CD4-positive, alpha-beta T cell treated with Interleukin-21 for 1 hour (primary cell): ENCODE measurements at regions not wholly inside any gene's neighbourhood (a gene's known extent, or its start where the extent isn't known, plus 50 kb on each side); places are given as distances from the start of the nearest gene placed in this dataset.
"Not testable (repeated sequence)": the region's sequence is repeated elsewhere in the genome, so short reads cannot be mapped to it uniquely, and the experiment has no call there.

Source experiments
- DNase-seq: peaks from one replicate; pipeline ENCODE4 v3.0.0-alpha.2; 2020

- DNase-seq: no peak
These were observed 1234.4 kb downstream of the SUCLG1 start for GRCh38 chr2:83224591-83225200.

GRCh38 chr2:83221258-83221657 lies 1237.8 kb downstream of the SUCLG1 start:
- DNase-seq: no peak

- DNase-seq: no peak
These were observed 1241.2 kb downstream of the SUCLG1 start for GRCh38 chr2:83217854-83218253.

- no peak for DNase-seq
These were observed 1262.9 kb downstream of the SUCLG1 start for GRCh38 chr2:83196225-83196624.

- DNase-seq: no peak
These were observed 1267.8 kb downstream of the SUCLG1 start for GRCh38 chr2:83191316-83191715.

GRCh38 chr2:83186105-83186760 lies 1272.8 kb downstream of the SUCLG1 start:
- no peak for DNase-seq

- DNase-seq: not testable (repeated sequence)
These were observed 1278.1 kb downstream of the SUCLG1 start for GRCh38 chr2:83180862-83181530.

- DNase-seq: no peak
These were observed 1282.5 kb downstream of the SUCLG1 start for GRCh38 chr2:83176539-83176938.

GRCh38 chr2:83172841-83173240 lies 1286.2 kb downstream of the SUCLG1 start:
- no peak for DNase-seq

- no peak for DNase-seq
These were observed 1290.7 kb downstream of the SUCLG1 start for GRCh38 chr2:83168377-83168776.

GRCh38 chr2:83162421-83162820 lies 1296.7 kb downstream of the SUCLG1 start:
- no peak for DNase-seq

GRCh38 chr2:83160571-83160970 lies 1298.5 kb downstream of the SUCLG1 start:
- no peak for DNase-seq

GRCh38 chr2:83155826-83156225 lies 1303.3 kb downstream of the SUCLG1 start:
- no peak for DNase-seq

GRCh38 chr2:83143946-83144345 lies 1315.1 kb downstream of the SUCLG1 start:
- no peak for DNase-seq

GRCh38 chr2:83142934-83143333 lies 1316.1 kb downstream of the SUCLG1 start:
- DNase-seq: no peak

- no peak for DNase-seq
These were observed 1343.5 kb downstream of the SUCLG1 start for GRCh38 chr2:83115606-83116005.

- DNase-seq: no peak
These were observed 1343.9 kb downstream of the SUCLG1 start for GRCh38 chr2:83115155-83115554.

GRCh38 chr2:83113953-83114352 lies 1345.1 kb downstream of the SUCLG1 start:
- DNase-seq: no peak

GRCh38 chr2:83112858-83113257 lies 1346.2 kb downstream of the SUCLG1 start:
- DNase-seq: no peak

GRCh38 chr2:83109284-83109683 lies 1349.8 kb downstream of the SUCLG1 start:
- DNase-seq: no peak

GRCh38 chr2:83106853-83107252 lies 1352.2 kb downstream of the SUCLG1 start:
- no peak for DNase-seq

GRCh38 chr2:83104202-83104601 lies 1354.9 kb downstream of the SUCLG1 start:
- DNase-seq: no peak

GRCh38 chr2:83103613-83104012 lies 1355.5 kb downstream of the SUCLG1 start:
- no peak for DNase-seq

GRCh38 chr2:83089051-83089450 lies 1370.0 kb downstream of the SUCLG1 start:
- DNase-seq: not testable (repeated sequence)
